ENCODE measurements at regions not wholly inside any gene's neighbourhood (a gene's known extent, or its start where the extent isn't known, plus 50 kb on each side); places are given as distances from the start of the nearest gene placed in this dataset.

DNA sequence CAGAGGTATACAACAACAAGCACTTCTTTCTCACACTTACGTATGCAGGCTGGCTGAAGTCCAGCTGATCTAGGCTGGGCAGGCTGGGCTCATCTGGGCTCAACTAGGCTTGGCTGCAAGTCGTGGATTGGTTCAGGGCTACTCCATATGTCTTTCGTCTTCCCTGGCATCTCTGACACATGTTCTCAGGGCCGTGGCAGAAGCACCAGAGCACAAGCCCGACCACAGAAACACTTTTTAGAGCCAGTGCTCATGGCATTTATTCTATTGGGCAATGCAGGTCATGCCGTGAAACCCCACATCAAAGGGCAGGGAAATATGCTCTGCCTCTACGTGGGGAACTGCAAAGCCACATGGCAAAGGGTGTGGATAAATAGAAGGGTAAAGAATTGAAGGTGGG lies 93.8 kb downstream of the RIN2 start:
- Histone ChIP-seq H3K9me3 (ENCODE audit: control insufficient read depth in 2 of 2, low read length in 2 of 2) (no peaks in the 10 kb centered on the region), H3K4me1 (ENCODE audit: control insufficient read depth, insufficient read depth, low read length) (peaks cover 14% of the 10 kb centered on the region), H3K36me3 (ENCODE audit: control insufficient read depth in 2 of 2, insufficient read depth in 2 of 2, low read length in 2 of 2) (no peaks in the 10 kb centered on the region), H3K27me3 (ENCODE audit: control insufficient read depth in 1 of 2, insufficient read depth in 2 of 2, low read length in 2 of 2) (no peaks in the 10 kb centered on the region), H3K9ac (ENCODE audit: low read length in 2 of 2) (no peak overlapping the region), H3K27ac (ENCODE audit: low read length) (no peak overlapping the region), H3K4me3 (ENCODE audit: low read length in 2 of 2) (no peak overlapping the region)

DNA sequence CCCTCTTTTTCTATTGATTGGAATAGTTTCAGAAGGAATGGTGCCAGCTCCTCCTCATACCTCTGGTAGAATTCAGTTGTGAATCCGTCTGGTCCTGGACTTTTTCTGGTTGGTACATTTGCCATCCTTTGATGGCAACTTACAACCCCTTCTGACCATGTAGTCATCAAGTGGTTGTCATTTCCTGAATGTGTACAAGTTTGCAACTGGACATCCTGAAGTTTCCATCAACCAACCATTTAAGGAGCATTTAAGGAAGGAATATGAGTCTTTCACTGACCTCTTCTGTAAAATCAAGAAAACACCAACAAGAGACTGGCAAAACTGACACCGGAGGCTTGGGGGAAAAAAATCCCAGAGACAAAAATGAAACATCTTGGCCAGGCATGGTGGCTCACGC lies 97.4 kb downstream of the RIN2 start:
- Histone ChIP-seq H3K27ac (ENCODE audit: low read length) (no peak overlapping the region), H3K9ac (ENCODE audit: low read length in 2 of 2) (no peak overlapping the region), H3K27me3 (ENCODE audit: control insufficient read depth in 1 of 2, insufficient read depth in 2 of 2, low read length in 2 of 2) (no peaks in the 10 kb centered on the region), H3K4me3 (ENCODE audit: low read length in 2 of 2) (no peak overlapping the region), H3K4me1 (ENCODE audit: control insufficient read depth, insufficient read depth, low read length) (peaks cover 4% of the 10 kb centered on the region), H3K9me3 (ENCODE audit: control insufficient read depth in 2 of 2, low read length in 2 of 2) (no peaks in the 10 kb centered on the region), H3K36me3 (ENCODE audit: control insufficient read depth in 2 of 2, insufficient read depth in 2 of 2, low read length in 2 of 2) (no peaks in the 10 kb centered on the region)

DNA sequence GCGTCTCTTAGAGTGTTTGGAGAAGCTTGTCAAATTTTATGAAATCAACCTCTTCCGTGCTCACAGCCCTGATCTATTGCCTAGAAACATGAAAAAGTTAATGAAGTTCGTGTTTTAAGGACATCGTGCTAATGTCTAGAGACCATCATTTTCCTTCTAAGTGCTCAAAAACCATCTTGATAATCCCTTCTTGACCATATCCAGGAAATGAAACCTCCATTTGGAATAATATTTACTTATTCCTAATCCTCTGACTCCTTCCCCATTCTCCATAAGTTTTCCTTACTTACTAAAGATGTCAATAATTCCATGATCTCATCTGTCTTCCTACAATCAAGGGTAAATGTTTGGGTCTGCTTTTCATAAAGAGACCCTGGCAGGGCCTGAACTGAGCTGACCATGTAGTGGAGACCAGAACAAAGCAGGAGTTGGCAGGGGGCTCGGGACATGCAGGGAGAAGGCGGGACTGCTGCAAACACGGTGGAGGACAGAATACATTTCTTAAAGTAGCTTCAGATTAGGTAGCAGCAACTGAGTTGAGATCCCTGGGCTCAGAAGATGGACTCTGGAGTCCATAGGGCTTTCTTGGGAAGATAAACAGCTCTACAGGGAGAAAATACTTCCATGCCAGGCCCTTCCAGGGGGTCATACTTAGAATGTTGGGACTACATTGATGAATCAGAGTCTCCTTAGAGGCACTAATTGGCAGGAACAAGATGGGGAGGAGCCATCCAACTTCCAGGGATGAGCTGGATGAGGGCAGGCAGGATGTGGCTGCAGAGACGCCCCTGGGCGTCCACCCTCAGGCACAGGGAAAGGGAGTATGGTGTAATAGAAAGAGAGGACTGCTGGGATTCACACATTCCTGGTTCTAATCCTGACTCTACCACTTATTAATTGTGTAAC lies 100.7 kb downstream of the RIN2 start:
- H3K27ac ChIP-seq (ENCODE audit: low read length), result no peak overlapping the region
- H3K4me3 ChIP-seq (ENCODE audit: low read length in 2 of 2), result no peak overlapping the region
- peaks cover 0 to 3% of the 10 kb centered on the region in 2 donors for H3K36me3 ChIP-seq (ENCODE audit: control insufficient read depth in 2 of 2, insufficient read depth in 2 of 2, low read length in 2 of 2)
- no peaks in the 10 kb centered on the region for H3K27me3 ChIP-seq (ENCODE audit: control insufficient read depth in 1 of 2, insufficient read depth in 2 of 2, low read length in 2 of 2)
- no peaks in the 10 kb centered on the region for H3K4me1 ChIP-seq (ENCODE audit: control insufficient read depth, insufficient read depth, low read length)
- no peaks in the 10 kb centered on the region for H3K9me3 ChIP-seq (ENCODE audit: control insufficient read depth in 2 of 2, low read length in 2 of 2)
- no peak overlapping the region for H3K9ac ChIP-seq (ENCODE audit: low read length in 2 of 2)

DNA sequence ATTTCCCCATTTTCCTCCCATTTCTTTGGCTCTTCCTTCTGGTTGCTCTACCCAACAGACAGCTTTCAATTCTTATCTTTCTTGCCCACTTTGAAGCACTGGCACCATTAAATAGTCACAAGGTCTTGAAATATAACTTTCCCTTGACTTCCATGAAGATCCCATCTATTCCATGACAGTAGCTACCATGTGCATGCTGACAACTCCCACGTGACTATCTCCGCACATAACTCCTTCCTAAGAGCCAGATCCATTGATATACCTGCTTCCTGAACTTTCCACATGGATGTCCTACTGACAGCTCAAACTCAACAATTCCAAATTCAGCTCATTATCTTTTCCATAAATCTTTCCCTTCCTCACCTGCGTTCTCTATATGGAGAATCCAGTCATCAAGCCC lies 101.4 kb downstream of the RIN2 start:
- Histone ChIP-seq H3K4me3 (ENCODE audit: low read length in 2 of 2) (no peak overlapping the region), H3K9me3 (ENCODE audit: control insufficient read depth in 2 of 2, low read length in 2 of 2) (no peaks in the 10 kb centered on the region), H3K36me3 (ENCODE audit: control insufficient read depth in 2 of 2, insufficient read depth in 2 of 2, low read length in 2 of 2) (peaks cover 0 to 3% of the 10 kb centered on the region in 2 donors), H3K9ac (ENCODE audit: low read length in 2 of 2) (no peak overlapping the region), H3K27me3 (ENCODE audit: control insufficient read depth in 1 of 2, insufficient read depth in 2 of 2, low read length in 2 of 2) (no peaks in the 10 kb centered on the region), H3K27ac (ENCODE audit: low read length) (no peak overlapping the region), H3K4me1 (ENCODE audit: control insufficient read depth, insufficient read depth, low read length) (no peaks in the 10 kb centered on the region)

- H3K9ac ChIP-seq (ENCODE audit: low read length in 2 of 2), result no peak overlapping the region
- no peaks in the 10 kb centered on the region for H3K9me3 ChIP-seq (ENCODE audit: control insufficient read depth in 2 of 2, low read length in 2 of 2)
- peaks cover 0 to 3% of the 10 kb centered on the region in 2 donors for H3K36me3 ChIP-seq (ENCODE audit: control insufficient read depth in 2 of 2, insufficient read depth in 2 of 2, low read length in 2 of 2)
- no peak overlapping the region for H3K27ac ChIP-seq (ENCODE audit: low read length)
- no peaks in the 10 kb centered on the region for H3K27me3 ChIP-seq (ENCODE audit: control insufficient read depth in 1 of 2, insufficient read depth in 2 of 2, low read length in 2 of 2)
- H3K4me1 ChIP-seq (ENCODE audit: control insufficient read depth, insufficient read depth, low read length), result no peaks in the 10 kb centered on the region
- no peak overlapping the region for H3K4me3 ChIP-seq (ENCODE audit: low read length in 2 of 2)
Measured at GRCh38 chr20:19860737-19861136, 102.7 kb downstream of the RIN2 start.

DNA sequence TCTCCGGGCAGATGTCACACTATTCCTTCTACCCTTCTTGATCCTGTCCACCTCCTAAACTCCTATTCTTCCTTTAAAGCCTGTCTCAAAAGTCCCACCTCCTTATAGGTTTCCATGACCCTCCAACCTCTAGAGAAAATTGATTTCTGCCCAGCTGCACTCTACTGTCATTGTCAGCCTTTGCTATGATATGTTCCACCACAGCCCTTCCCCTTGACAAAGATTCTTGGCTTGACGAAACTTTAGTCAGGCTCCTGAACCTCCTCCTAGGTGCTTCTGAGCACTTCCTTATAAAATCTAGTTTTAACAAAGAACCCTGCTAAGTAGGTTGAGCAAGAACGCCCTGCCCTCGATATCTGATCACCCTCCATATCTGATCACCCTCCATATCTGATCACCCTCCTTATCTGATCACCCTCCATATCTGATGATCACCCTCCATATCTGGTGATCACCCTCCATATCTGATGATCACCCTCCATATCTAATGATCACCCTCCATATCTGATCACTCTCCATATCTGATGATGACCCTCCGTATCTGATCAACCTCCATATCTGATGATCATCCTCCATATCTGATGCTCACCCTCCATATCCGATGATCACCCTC lies 103.2 kb downstream of the RIN2 start:
- Histone ChIP-seq H3K27me3 (ENCODE audit: control insufficient read depth in 1 of 2, insufficient read depth in 2 of 2, low read length in 2 of 2) (no peaks in the 10 kb centered on the region), H3K9me3 (ENCODE audit: control insufficient read depth in 2 of 2, low read length in 2 of 2) (no peaks in the 10 kb centered on the region), H3K4me1 (ENCODE audit: control insufficient read depth, insufficient read depth, low read length) (no peaks in the 10 kb centered on the region), H3K9ac (ENCODE audit: low read length in 2 of 2) (no peak overlapping the region), H3K4me3 (ENCODE audit: low read length in 2 of 2) (no peak overlapping the region), H3K36me3 (ENCODE audit: control insufficient read depth in 2 of 2, insufficient read depth in 2 of 2, low read length in 2 of 2) (peaks cover 0 to 3% of the 10 kb centered on the region in 2 donors), H3K27ac (ENCODE audit: low read length) (no peak overlapping the region)

DNA sequence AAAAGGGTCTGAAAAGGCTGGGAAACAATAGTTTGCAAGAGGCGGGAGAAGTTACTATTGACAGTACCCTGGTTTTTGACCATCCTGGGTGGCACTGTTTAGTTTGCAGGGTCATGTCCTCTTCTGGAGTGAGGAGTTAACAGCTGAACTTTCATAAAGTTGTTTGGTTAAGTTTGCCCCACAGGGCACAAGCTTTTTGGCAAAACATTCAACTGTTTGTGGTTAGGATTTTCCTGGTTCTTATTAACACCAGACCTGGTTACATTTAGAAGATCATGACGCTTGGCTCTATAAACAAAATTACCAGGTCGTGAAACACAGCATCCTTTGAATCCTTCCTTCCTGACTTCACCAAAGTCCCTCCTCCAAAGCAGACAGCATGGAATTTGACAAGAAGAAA lies 106.1 kb downstream of the RIN2 start:
- Histone ChIP-seq H3K36me3 (ENCODE audit: control insufficient read depth in 2 of 2, insufficient read depth in 2 of 2, low read length in 2 of 2) (peaks cover 0 to 3% of the 10 kb centered on the region in 2 donors), H3K9ac (ENCODE audit: low read length in 2 of 2) (no peak overlapping the region), H3K4me1 (ENCODE audit: control insufficient read depth, insufficient read depth, low read length) (no peaks in the 10 kb centered on the region), H3K9me3 (ENCODE audit: control insufficient read depth in 2 of 2, low read length in 2 of 2) (no peaks in the 10 kb centered on the region), H3K27me3 (ENCODE audit: control insufficient read depth in 1 of 2, insufficient read depth in 2 of 2, low read length in 2 of 2) (no peaks in the 10 kb centered on the region), H3K27ac (ENCODE audit: low read length) (no peak overlapping the region), H3K4me3 (ENCODE audit: low read length in 2 of 2) (no peak overlapping the region)

GRCh38 chr20:19866070-19866469 lies 108.0 kb downstream of the RIN2 start:
- H3K4me3 ChIP-seq (ENCODE audit: low read length in 2 of 2), result no peak overlapping the region
- H3K9me3 ChIP-seq (ENCODE audit: control insufficient read depth in 2 of 2, low read length in 2 of 2), result no peaks in the 10 kb centered on the region
- H3K27me3 ChIP-seq (ENCODE audit: control insufficient read depth in 1 of 2, insufficient read depth in 2 of 2, low read length in 2 of 2), result no peaks in the 10 kb centered on the region
- no peak overlapping the region for H3K27ac ChIP-seq (ENCODE audit: low read length)
- no peaks in the 10 kb centered on the region for H3K4me1 ChIP-seq (ENCODE audit: control insufficient read depth, insufficient read depth, low read length)
- no peak overlapping the region for H3K9ac ChIP-seq (ENCODE audit: low read length in 2 of 2)
- H3K36me3 ChIP-seq (ENCODE audit: control insufficient read depth in 2 of 2, insufficient read depth in 2 of 2, low read length in 2 of 2), result peaks cover 0 to 3% of the 10 kb centered on the region in 2 donors

DNA sequence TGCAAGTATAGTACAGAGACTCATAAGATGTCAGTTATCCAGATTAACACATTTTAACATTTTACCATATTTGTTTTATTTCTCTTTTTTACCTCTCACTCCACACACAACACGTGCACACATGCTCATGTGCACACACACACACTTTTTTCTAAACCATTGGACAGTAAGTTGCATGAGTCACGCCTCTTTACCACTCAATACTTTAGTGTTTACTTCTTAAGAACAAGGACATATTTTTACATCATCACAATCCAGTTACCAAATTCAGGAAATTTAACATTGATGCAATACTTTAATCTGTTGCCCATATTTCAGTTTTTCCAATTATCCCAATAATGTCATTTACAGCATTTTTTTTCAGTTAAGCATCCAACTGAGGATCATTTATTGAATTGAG lies 109.0 kb downstream of the RIN2 start:
- Histone ChIP-seq H3K4me3 (ENCODE audit: low read length in 2 of 2) (no peak overlapping the region), H3K4me1 (ENCODE audit: control insufficient read depth, insufficient read depth, low read length) (no peaks in the 10 kb centered on the region), H3K27ac (ENCODE audit: low read length) (no peak overlapping the region), H3K36me3 (ENCODE audit: control insufficient read depth in 2 of 2, insufficient read depth in 2 of 2, low read length in 2 of 2) (peaks cover 0 to 8% of the 10 kb centered on the region in 2 donors), H3K9ac (ENCODE audit: low read length in 2 of 2) (no peak overlapping the region), H3K27me3 (ENCODE audit: control insufficient read depth in 1 of 2, insufficient read depth in 2 of 2, low read length in 2 of 2) (no peaks in the 10 kb centered on the region), H3K9me3 (ENCODE audit: control insufficient read depth in 2 of 2, low read length in 2 of 2) (no peaks in the 10 kb centered on the region)

DNA sequence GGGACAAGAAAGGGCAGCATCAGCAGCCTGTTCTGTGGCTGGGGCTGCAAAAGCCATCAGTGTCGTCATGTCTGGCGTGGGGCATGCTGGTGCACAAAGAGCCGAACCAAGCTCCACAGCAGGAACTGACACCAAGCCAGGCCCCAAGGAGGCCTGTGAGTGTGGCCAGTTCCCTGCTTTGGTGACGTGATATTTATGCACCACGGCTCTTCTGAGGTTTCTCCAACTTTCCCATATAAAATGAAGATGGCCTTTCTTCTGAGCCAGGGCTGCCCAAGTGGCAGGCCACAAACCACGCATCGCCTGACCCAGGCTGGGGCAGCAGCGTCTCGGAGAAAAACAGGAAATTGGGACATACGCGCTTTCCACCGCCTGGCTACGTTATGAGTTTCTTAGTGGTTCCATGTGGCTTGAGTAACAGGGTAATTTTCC lies 109.9 kb downstream of the RIN2 start:
- peaks cover 0 to 8% of the 10 kb centered on the region in 2 donors for H3K36me3 ChIP-seq (ENCODE audit: control insufficient read depth in 2 of 2, insufficient read depth in 2 of 2, low read length in 2 of 2)
- H3K9me3 ChIP-seq (ENCODE audit: control insufficient read depth in 2 of 2, low read length in 2 of 2), result no peaks in the 10 kb centered on the region
- no peak overlapping the region for H3K9ac ChIP-seq (ENCODE audit: low read length in 2 of 2)
- no peaks in the 10 kb centered on the region for H3K4me1 ChIP-seq (ENCODE audit: control insufficient read depth, insufficient read depth, low read length)
- no peak overlapping the region for H3K4me3 ChIP-seq (ENCODE audit: low read length in 2 of 2)
- no peak overlapping the region for H3K27ac ChIP-seq (ENCODE audit: low read length)
- no peaks in the 10 kb centered on the region for H3K27me3 ChIP-seq (ENCODE audit: control insufficient read depth in 1 of 2, insufficient read depth in 2 of 2, low read length in 2 of 2)

DNA sequence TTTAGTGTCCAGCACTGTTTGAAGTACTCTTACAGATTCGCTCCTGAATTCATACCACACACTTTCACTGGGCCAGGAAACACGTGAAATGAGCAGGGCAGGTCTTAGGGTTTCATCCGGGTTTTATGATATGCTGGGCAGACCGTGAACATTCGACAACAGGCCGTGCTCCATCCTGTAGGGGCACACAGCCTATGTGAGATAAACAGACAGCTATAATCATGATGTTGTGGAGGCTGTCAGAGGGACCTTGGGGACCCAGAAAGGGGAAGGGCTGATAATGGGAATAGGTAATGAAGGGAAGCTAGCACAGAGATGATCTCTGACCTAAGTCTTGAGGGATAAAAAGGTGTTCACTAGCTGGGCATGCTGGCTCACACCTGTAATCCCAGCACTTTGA lies 110.4 kb downstream of the RIN2 start:
- H3K4me1 ChIP-seq (ENCODE audit: control insufficient read depth, insufficient read depth, low read length), result no peaks in the 10 kb centered on the region
- no peak overlapping the region for H3K4me3 ChIP-seq (ENCODE audit: low read length in 2 of 2)
- H3K27me3 ChIP-seq (ENCODE audit: control insufficient read depth in 1 of 2, insufficient read depth in 2 of 2, low read length in 2 of 2), result no peaks in the 10 kb centered on the region
- no peak overlapping the region for H3K9ac ChIP-seq (ENCODE audit: low read length in 2 of 2)
- H3K36me3 ChIP-seq (ENCODE audit: control insufficient read depth in 2 of 2, insufficient read depth in 2 of 2, low read length in 2 of 2), result peaks cover 0 to 5% of the 10 kb centered on the region in 2 donors
- H3K9me3 ChIP-seq (ENCODE audit: control insufficient read depth in 2 of 2, low read length in 2 of 2), result no peaks in the 10 kb centered on the region
- H3K27ac ChIP-seq (ENCODE audit: low read length), result no peak overlapping the region

All from stomach smooth muscle (tissue), 2 donors.